GM12878 (cell line): ENCODE measurements at regions not wholly inside any gene's neighbourhood (a gene's known extent, or its start where the extent isn't known, plus 50 kb on each side); places are given as distances from the start of the nearest gene placed in this dataset.

ENCODE experiments used
- ATAC-seq: fragments of 200-7000 bp; cut with Tn5 transposase; 3 replicates; pipeline ENCODE4 v1.9.1; 2020; ENCODE audit warnings: mild to moderate bottlenecking, moderate library complexity
- BruUV-seq: library from RNA; stranded (reverse); fragments of 400-500 nt; replicated peaks from 2 replicates; lab custom pipeline; 2021; lab: Mats Ljungman, UMichigan
- CTCF ChIA-PET: fragments of 300-600 bp; sonication (Branson Sonifier 250); formaldehyde crosslinking; extraction: SDS; loops from one replicate; lab custom pipeline; 2021; ENCODE audit warnings: inconsistent platforms; lab: Yijun Ruan, JAX
- POLR2A ChIA-PET: fragments of 350-600 bp; formaldehyde crosslinking; extraction: SDS; loops from one replicate; lab custom pipeline; 2021; ENCODE audit warnings: inconsistent platforms; lab: Charles Lee
- RAD21 ChIA-PET: fragments of 300-600 bp; sonication (Branson Sonifier 250); formaldehyde crosslinking; loops from one replicate; lab custom pipeline; 2023; ENCODE audit warnings: antibody characterized with exemption; ENCODE audit not compliant: unreplicated experiment; lab: Charles Lee
- SMC1A ChIA-PET: fragments of 300-600 bp; sonication (Branson Sonifier 250); formaldehyde crosslinking; loops from one replicate; lab custom pipeline; 2023; ENCODE audit not compliant: unreplicated experiment, uncharacterized antibody; lab: Charles Lee
- DNase-seq: peaks from one replicate; pipeline ENCODE4 v3.0.0-alpha.2; 2011; ENCODE audit warnings: low read depth, low spot score
- FAIRE-seq: peaks from 3 replicates; lab custom pipeline; 2011; peaks lifted over from hg19 to GRCh38; lab: Jason Lieb, UNC
- H2AFZ ChIP-seq: 2 replicates; pipeline ENCODE4 v1.6.0; 2011; ENCODE audit warnings: low read depth, low read length, control low read depth; ENCODE audit not compliant: control insufficient read depth
- H3K27ac ChIP-seq: 2 replicates; pipeline ENCODE4 v1.5.1; 2011; ENCODE audit warnings: control low read depth; ENCODE audit not compliant: control insufficient read depth, insufficient read depth
- H3K27me3 ChIP-seq, 2 experiments: replicated peaks in 1 of 2; 2 replicates each; pipeline versions ENCODE4 v1.6.0 to v1.6.1; 2011; ENCODE audit warnings: low read length in 1 of 2; ENCODE audit not compliant: control insufficient read depth in 2 of 2, insufficient read depth in 2 of 2
- H3K36me3 ChIP-seq, 2 experiments: 2 replicates each; pipeline ENCODE4 v1.5.1; 2011; ENCODE audit warnings: low read length in 1 of 2; ENCODE audit not compliant: control insufficient read depth in 2 of 2, insufficient read depth in 2 of 2
- H3K4me1 ChIP-seq: 2 replicates; pipeline ENCODE4 v1.6.1; 2011; ENCODE audit warnings: mild to moderate bottlenecking, low read length, moderate library complexity, mixed read lengths; ENCODE audit not compliant: control insufficient read depth, insufficient read depth
- H3K4me2 ChIP-seq: 2 replicates; pipeline ENCODE4 v1.6.0; 2011; ENCODE audit warnings: control low read depth; ENCODE audit not compliant: control insufficient read depth, insufficient read depth
- H3K4me3 ChIP-seq: fragments of 200-600 bp; sonication (generic); 2 replicates; pipeline ENCODE4 v1.5.1; 2016
- H3K79me2 ChIP-seq: 2 replicates; pipeline ENCODE4 v1.6.0; 2011; ENCODE audit warnings: low read length; ENCODE audit not compliant: control insufficient read depth, insufficient read depth
- H3K9ac ChIP-seq: 2 replicates; pipeline ENCODE4 v1.8.0; 2011; ENCODE audit warnings: low read length, control low read depth, mixed read lengths; ENCODE audit not compliant: control insufficient read depth, insufficient read depth
- H3K9me3 ChIP-seq: replicated peaks from 3 replicates; pipeline ENCODE4 v1.5.1; 2011; ENCODE audit warnings: mild to moderate bottlenecking, low read length; ENCODE audit not compliant: control insufficient read depth, insufficient read depth
- H4K20me1 ChIP-seq: 2 replicates; pipeline ENCODE4 v1.6.0; 2011; ENCODE audit not compliant: control insufficient read depth, insufficient read depth
- CREM ChIP-seq: IDR thresholded peaks from 2 replicates; pipeline ENCODE4 v1.6.1; 2014; ENCODE audit warnings: antibody characterized with exemption, low read depth
- EP300 ChIP-seq, 2 experiments: fragments of 150-350 bp in 1 of 2; IDR thresholded peaks; 2 replicates each; pipeline ENCODE4 v1.6.1; 2011 to 2012; ENCODE audit warnings: low read depth in 2 of 2, low read length in 2 of 2, borderline replicate concordance in 1 of 2, improper control_type of control experiment in 1 of 2, inconsistent platforms in 1 of 2; ENCODE audit not compliant: control insufficient read depth in 1 of 2
- HDAC2 ChIP-seq: fragments of 200-600 bp; sonication (generic); IDR thresholded peaks from 2 replicates; pipeline ENCODE4 v1.6.1; 2017
- NFYA ChIP-seq: IDR thresholded peaks from 2 replicates; pipeline ENCODE4 v1.6.1; 2011; ENCODE audit warnings: low read depth, mild to moderate bottlenecking, low read length, improper control_type of control experiment, borderline replicate concordance
- NFYB ChIP-seq: IDR thresholded peaks from 2 replicates; pipeline ENCODE4 v1.6.1; 2011; ENCODE audit warnings: low read depth, mild to moderate bottlenecking, low read length, improper control_type of control experiment, moderate library complexity; ENCODE audit not compliant: insufficient read depth
- POLR2AphosphoS5 ChIP-seq: IDR thresholded peaks from 2 replicates; pipeline ENCODE4 v1.6.1; 2011; ENCODE audit warnings: mild to moderate bottlenecking, low read length, inconsistent platforms
- SUPT20H ChIP-seq: IDR thresholded peaks from 2 replicates; pipeline ENCODE4 v1.6.1; 2011; ENCODE audit warnings: low read depth, mild to moderate bottlenecking, low read length, moderate library complexity, borderline replicate concordance; ENCODE audit not compliant: control insufficient read depth
- ZNF622 ChIP-seq: fragments of 450-650 bp; IDR thresholded peaks from 2 replicates; pipeline ENCODE4 v1.6.1; 2017; ENCODE audit warnings: mild to moderate bottlenecking, inconsistent platforms
- WGBS: methylation state at CpG from one replicate; pipeline ENCODE4 v1.1.6; 2016; ENCODE audit warnings: low lambda C conversion rate; ENCODE audit not compliant: insufficient replicate concordance, insufficient coverage; ENCODE audit errors: missing lambda C conversion rate; 5-methylcytosine and 5-hydroxymethylcytosine counted together
- in situ Hi-C: fragments of 300-500 bp; cut with MboI; formaldehyde crosslinking; loops from 9 replicates; pipeline ENCODE4 v1.14.3; 2018; ENCODE audit warnings: mixed read lengths
- intact Hi-C: fragments of 100-400 bp; cut with micrococcal nuclease; formaldehyde crosslinking; loops from one replicate; pipeline ENCODE4 v1.14.2; 2022; ENCODE audit not compliant: unreplicated experiment
- TF ChIP-seq, protein P1 (sequence below): IDR thresholded peaks from 2 replicates; pipeline ENCODE4 v1.6.1; 2012; ENCODE audit warnings: improper control_type of control experiment, low read depth, low read length; ENCODE audit not compliant: insufficient replicate concordance

DNA sequence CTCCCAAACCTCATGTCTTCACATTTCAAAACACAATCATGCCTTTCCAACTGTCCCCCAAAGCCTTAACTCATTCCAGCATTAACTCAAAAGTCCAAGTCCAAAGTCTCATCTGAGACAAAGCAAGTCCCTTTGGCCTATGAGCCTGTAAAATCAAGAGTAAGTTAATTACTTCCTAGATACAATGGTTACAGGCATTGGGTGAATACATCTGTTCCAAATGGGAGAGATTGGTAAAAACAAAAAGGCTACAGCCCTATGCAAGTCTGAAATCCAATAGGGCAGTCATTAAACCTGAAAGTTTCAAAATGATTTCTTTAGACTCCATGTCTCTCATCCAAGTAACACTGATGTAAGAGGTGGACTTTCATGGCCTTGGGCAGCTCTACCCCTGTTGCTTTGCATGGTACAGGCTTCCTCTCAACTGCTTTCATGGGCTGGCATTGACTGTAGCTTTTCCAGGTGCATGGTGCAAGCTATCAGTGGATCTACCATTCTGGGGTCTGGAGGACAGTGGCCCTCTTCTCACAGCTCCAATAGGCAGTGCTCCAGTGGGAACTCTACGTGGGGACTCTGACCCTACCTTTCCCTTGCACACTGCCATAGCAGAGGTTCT, 55.0 kb upstream of the PLSCR4 start (continued):
- TF ChIP-seq ZNF622: no peak
- TF ChIP-seq HDAC2: no peak
- no peak for TF ChIP-seq CREM
- no peak for TF ChIP-seq POLR2AphosphoS5

DNA sequence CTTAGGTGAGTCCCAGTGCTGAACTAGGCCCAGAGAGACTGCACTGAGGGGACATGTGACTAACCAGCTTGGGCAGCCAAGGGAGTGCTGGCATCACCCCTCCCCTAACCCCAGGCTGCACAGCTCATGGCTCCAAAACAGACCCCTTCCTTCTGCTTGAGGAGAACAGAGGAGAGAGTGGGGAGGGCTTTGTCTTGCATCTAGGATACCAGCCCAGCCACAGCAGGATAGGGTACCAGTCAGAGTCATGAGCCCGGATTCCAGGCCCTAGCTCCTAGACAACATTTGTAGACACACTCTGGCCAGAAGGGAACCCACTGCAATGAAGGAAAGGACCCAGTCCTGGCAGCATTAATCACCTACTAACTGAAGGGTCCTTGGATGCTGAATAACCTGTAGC, 49.9 kb upstream of the PLSCR4 start:
- intact Hi-C loops: no loop called here
- 17% methylated on average over 1 of the region's 1 CpG for WGBS
- H3K79me2 ChIP-seq: no peaks in the 10 kb centered on the region
- SMC1A ChIA-PET: no interaction called here
- H2AFZ ChIP-seq: no peak overlapping the region
- H3K4me3 ChIP-seq: no peak overlapping the region
- POLR2A ChIA-PET: no interaction called here
- no peak for FAIRE-seq
- CTCF ChIA-PET: no interaction called here
- H3K27me3 ChIP-seq: no peaks in the 10 kb centered on the region
- in situ Hi-C loops: no loop called here
- RAD21 ChIA-PET: no interaction called here
- no peaks in the 10 kb centered on the region for H4K20me1 ChIP-seq
- TF ChIP-seq NFYA (no peak), SUPT20H (no peak), NFYB (no peak), EP300 (IDR thresholded peaks at IDR 0.05; ENCODE audit: borderline replicate concordance in 1 of 2, control insufficient read depth in 1 of 2, low read depth in 2 of 2, low read length in 2 of 2) (no peak)
- TF ChIP-seq, protein P1, sequence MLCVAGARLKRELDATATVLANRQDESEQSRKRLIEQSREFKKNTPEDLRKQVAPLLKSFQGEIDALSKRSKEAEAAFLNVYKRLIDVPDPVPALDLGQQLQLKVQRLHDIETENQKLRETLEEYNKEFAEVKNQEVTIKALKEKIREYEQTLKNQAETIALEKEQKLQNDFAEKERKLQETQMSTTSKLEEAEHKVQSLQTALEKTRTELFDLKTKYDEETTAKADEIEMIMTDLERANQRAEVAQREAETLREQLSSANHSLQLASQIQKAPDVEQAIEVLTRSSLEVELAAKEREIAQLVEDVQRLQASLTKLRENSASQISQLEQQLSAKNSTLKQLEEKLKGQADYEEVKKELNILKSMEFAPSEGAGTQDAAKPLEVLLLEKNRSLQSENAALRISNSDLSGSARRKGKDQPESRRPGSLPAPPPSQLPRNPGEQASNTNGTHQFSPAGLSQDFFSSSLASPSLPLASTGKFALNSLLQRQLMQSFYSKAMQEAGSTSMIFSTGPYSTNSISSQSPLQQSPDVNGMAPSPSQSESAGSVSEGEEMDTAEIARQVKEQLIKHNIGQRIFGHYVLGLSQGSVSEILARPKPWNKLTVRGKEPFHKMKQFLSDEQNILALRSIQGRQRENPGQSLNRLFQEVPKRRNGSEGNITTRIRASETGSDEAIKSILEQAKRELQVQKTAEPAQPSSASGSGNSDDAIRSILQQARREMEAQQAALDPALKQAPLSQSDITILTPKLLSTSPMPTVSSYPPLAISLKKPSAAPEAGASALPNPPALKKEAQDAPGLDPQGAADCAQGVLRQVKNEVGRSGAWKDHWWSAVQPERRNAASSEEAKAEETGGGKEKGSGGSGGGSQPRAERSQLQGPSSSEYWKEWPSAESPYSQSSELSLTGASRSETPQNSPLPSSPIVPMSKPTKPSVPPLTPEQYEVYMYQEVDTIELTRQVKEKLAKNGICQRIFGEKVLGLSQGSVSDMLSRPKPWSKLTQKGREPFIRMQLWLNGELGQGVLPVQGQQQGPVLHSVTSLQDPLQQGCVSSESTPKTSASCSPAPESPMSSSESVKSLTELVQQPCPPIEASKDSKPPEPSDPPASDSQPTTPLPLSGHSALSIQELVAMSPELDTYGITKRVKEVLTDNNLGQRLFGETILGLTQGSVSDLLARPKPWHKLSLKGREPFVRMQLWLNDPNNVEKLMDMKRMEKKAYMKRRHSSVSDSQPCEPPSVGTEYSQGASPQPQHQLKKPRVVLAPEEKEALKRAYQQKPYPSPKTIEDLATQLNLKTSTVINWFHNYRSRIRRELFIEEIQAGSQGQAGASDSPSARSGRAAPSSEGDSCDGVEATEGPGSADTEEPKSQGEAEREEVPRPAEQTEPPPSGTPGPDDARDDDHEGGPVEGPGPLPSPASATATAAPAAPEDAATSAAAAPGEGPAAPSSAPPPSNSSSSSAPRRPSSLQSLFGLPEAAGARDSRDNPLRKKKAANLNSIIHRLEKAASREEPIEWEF: no peak
- no peak overlapping the region for H3K4me2 ChIP-seq
- no peak overlapping the region for H3K9ac ChIP-seq
- H3K27ac ChIP-seq: no peak overlapping the region
- ATAC-seq: no peak
- H3K4me1 ChIP-seq: no peaks in the 10 kb centered on the region
- no peak for DNase-seq
- no peaks in the 10 kb centered on the region for H3K36me3 ChIP-seq
- no peaks in the 10 kb centered on the region for H3K9me3 ChIP-seq
- no TSS peak for BruUV-seq
